H9 (cell line): ENCODE measurements at regions not wholly inside any gene's neighbourhood (a gene's known extent, or its start where the extent isn't known, plus 50 kb on each side); places are given as distances from the start of the nearest gene placed in this dataset.

ENCODE experiments used
- DNase-seq: peaks from one replicate; pipeline ENCODE4 v3.0.0-alpha.2; 2017
- H2AFZ ChIP-seq: one replicate; pipeline ENCODE4 v1.6.1; 2013; ENCODE audit warnings: mild to moderate bottlenecking, low read length, control low read depth, moderate library complexity
- H2AK5ac ChIP-seq: 2 replicates; pipeline ENCODE4 v1.6.1; 2013; ENCODE audit warnings: low read length, control low read depth, mixed read lengths; ENCODE audit not compliant: insufficient read length
- H2BK120ac ChIP-seq: one replicate; pipeline ENCODE4 v1.6.1; 2013; ENCODE audit warnings: low read depth, mild to moderate bottlenecking, low read length, control low read depth, inconsistent platforms; ENCODE audit not compliant: poor library complexity, severe bottlenecking
- H2BK12ac ChIP-seq: 2 replicates; pipeline ENCODE4 v1.6.1; 2013; ENCODE audit warnings: low read length, control low read depth, mixed read lengths, low read depth; ENCODE audit not compliant: insufficient read length
- H2BK15ac ChIP-seq: 2 replicates; pipeline ENCODE4 v1.6.1; 2013; ENCODE audit warnings: low read depth, low read length, control low read depth
- H2BK20ac ChIP-seq: one replicate; pipeline ENCODE4 v1.6.1; 2013; ENCODE audit warnings: low read depth, mild to moderate bottlenecking, low read length, control low read depth, inconsistent platforms; ENCODE audit not compliant: poor library complexity, severe bottlenecking
- H2BK5ac ChIP-seq: 2 replicates; pipeline ENCODE4 v1.6.1; 2013; ENCODE audit warnings: low read length, control low read depth, mixed read lengths; ENCODE audit not compliant: insufficient read length
- H3K14ac ChIP-seq: 2 replicates; pipeline ENCODE4 v1.6.1; 2013; ENCODE audit warnings: low read length, control low read depth; ENCODE audit not compliant: insufficient read depth
- H3K18ac ChIP-seq: 2 replicates; pipeline ENCODE4 v1.6.1; 2013; ENCODE audit warnings: low read depth, mild to moderate bottlenecking, mixed read lengths, low read length, control low read depth; ENCODE audit not compliant: insufficient read length
- H3K23ac ChIP-seq: 2 replicates; pipeline ENCODE4 v1.6.1; 2013; ENCODE audit warnings: low read length, control low read depth, mixed read lengths, low read depth; ENCODE audit not compliant: insufficient read length
- H3K23me2 ChIP-seq: 2 replicates; pipeline ENCODE4 v1.6.1; 2013; ENCODE audit warnings: low read depth, mild to moderate bottlenecking, mixed read lengths, low read length, control low read depth; ENCODE audit not compliant: insufficient read length, poor library complexity, severe bottlenecking
- H3K27ac ChIP-seq: 2 replicates; pipeline ENCODE4 v1.5.1; 2013; ENCODE audit warnings: low read length, control low read depth, mixed read lengths, low read depth; ENCODE audit not compliant: insufficient read length
- H3K27me3 ChIP-seq: 2 replicates; pipeline ENCODE4 v1.6.1; 2013; ENCODE audit warnings: low read length, control low read depth, inconsistent platforms; ENCODE audit not compliant: insufficient read depth
- H3K4ac ChIP-seq: 2 replicates; pipeline ENCODE4 v1.6.1; 2013; ENCODE audit warnings: low read depth, mild to moderate bottlenecking, control low read depth, inconsistent platforms, low read length, moderate library complexity
- H3K4me1 ChIP-seq: 2 replicates; pipeline ENCODE4 v1.6.1; 2013; ENCODE audit warnings: low read length, control low read depth, inconsistent platforms; ENCODE audit not compliant: insufficient read depth
- H3K4me2 ChIP-seq: 2 replicates; pipeline ENCODE4 v1.6.1; 2013; ENCODE audit warnings: low read length, control low read depth, mixed read lengths; ENCODE audit not compliant: insufficient read length, insufficient read depth
- H3K56ac ChIP-seq: 2 replicates; pipeline ENCODE4 v1.6.1; 2013; ENCODE audit warnings: low read depth, mild to moderate bottlenecking, mixed read lengths, low read length, control low read depth; ENCODE audit not compliant: insufficient read length
- H3K79me1 ChIP-seq: 2 replicates; pipeline ENCODE4 v1.6.1; 2013; ENCODE audit warnings: low read depth, mild to moderate bottlenecking, moderate library complexity, low read length, control low read depth, inconsistent platforms; ENCODE audit not compliant: insufficient read depth, poor library complexity, severe bottlenecking
- H3K79me2 ChIP-seq: 2 replicates; pipeline ENCODE4 v1.6.1; 2013; ENCODE audit warnings: low read length, control low read depth, inconsistent platforms; ENCODE audit not compliant: insufficient read depth
- H3K9ac ChIP-seq: 2 replicates; pipeline ENCODE4 v1.6.1; 2013; ENCODE audit warnings: low read length, control low read depth, mixed read lengths; ENCODE audit not compliant: insufficient read length; ENCODE audit errors: extremely low read depth
- H3K9me3 ChIP-seq: one replicate; pipeline ENCODE4 v1.6.1; 2013; ENCODE audit warnings: low read depth, low read length, inconsistent platforms; ENCODE audit not compliant: control insufficient read depth
- H3T11ph ChIP-seq: one replicate; pipeline ENCODE4 v1.6.1; 2013; ENCODE audit warnings: mild to moderate bottlenecking, low read length, control low read depth, inconsistent platforms
- H4K20me1 ChIP-seq: one replicate; pipeline ENCODE4 v1.6.1; 2013; ENCODE audit not compliant: control insufficient read depth, insufficient read length, insufficient read depth
- H4K5ac ChIP-seq: 2 replicates; pipeline ENCODE4 v1.6.1; 2013; ENCODE audit warnings: low read depth, mild to moderate bottlenecking, mixed read lengths, low read length, control low read depth; ENCODE audit not compliant: insufficient read length
- H4K8ac ChIP-seq: replicated peaks from 2 replicates; pipeline ENCODE4 v1.6.1; 2013; ENCODE audit warnings: low read length, control low read depth, mixed read lengths, low read depth; ENCODE audit not compliant: insufficient read length
- H4K91ac ChIP-seq: 2 replicates; pipeline ENCODE4 v1.6.1; 2013; ENCODE audit warnings: low read depth, mild to moderate bottlenecking, moderate library complexity, mixed read lengths, low read length, control low read depth; ENCODE audit not compliant: insufficient read length
- H3K27ac Mint-ChIP-seq, 3 experiments: 2 replicates in 2 of 3; 3 replicates in 1 of 3; pipeline ENCODE4 v1.8.0; 2020 to 2021; ENCODE audit warnings: mixed read lengths in 3 of 3, mild to moderate bottlenecking in 1 of 3, moderate library complexity in 1 of 3
- H3K27me3 Mint-ChIP-seq: 2 replicates; pipeline ENCODE4 v1.8.0; 2021; ENCODE audit warnings: low read depth, mild to moderate bottlenecking, moderate library complexity, mixed read lengths
- H3K36me3 Mint-ChIP-seq, 3 experiments: 2 replicates in 2 of 3; 3 replicates in 1 of 3; pipeline ENCODE4 v1.8.0; 2020 to 2021; ENCODE audit warnings: low read depth in 3 of 3, mixed read lengths in 3 of 3; ENCODE audit not compliant: insufficient read depth in 1 of 3
- H3K4me1 Mint-ChIP-seq, 2 experiments: 2 replicates each; pipeline ENCODE4 v1.8.0; 2020; ENCODE audit warnings: mixed read lengths in 2 of 2
- H3K4me3 Mint-ChIP-seq, 2 experiments: 2 replicates in 1 of 2; 3 replicates in 1 of 2; pipeline ENCODE4 v1.8.0; 2020 to 2021; ENCODE audit warnings: mild to moderate bottlenecking in 2 of 2, mixed read lengths in 2 of 2, moderate library complexity in 1 of 2
- H3K9me3 Mint-ChIP-seq, 2 experiments: 2 replicates in 1 of 2; 3 replicates in 1 of 2; pipeline ENCODE4 v1.8.0; 2020; ENCODE audit warnings: mild to moderate bottlenecking in 2 of 2, mixed read lengths in 2 of 2, moderate library complexity in 1 of 2
- WGBS: extraction: QIAGEN DNeasy Blood & Tissue Kit; methylation state at CpG from one replicate; pipeline ENCODE4 v1.1.7; 2013; ENCODE audit warnings: missing lambda C conversion rate, low lambda C conversion rate, mixed read lengths; ENCODE audit not compliant: insufficient read length; ENCODE audit errors: extremely low coverage; 5-methylcytosine and 5-hydroxymethylcytosine counted together
- TF ChIP-seq, protein P1 (sequence below): fragments of 200-600 bp; sonication (generic); conservative IDR thresholded peaks from 3 replicates; pipeline ENCODE4 v1.8.0; 2021; ENCODE audit warnings: antibody characterized with exemption, mild to moderate bottlenecking

GRCh38 chr12:92404259-92404894 lies 258.7 kb upstream of the BTG1 start:
- Histone ChIP-seq H3K27me3 (no peaks in the 10 kb centered on the region), H4K91ac (no peak overlapping the region), H4K8ac (no peak overlapping the region), H3K79me2 (no peaks in the 10 kb centered on the region), H3K56ac (no peak overlapping the region), H3K9ac (no peak overlapping the region), H3K79me1 (no peaks in the 10 kb centered on the region), H3K27ac (no peak overlapping the region), H3K14ac (no peak overlapping the region), H3K23me2 (no peaks in the 10 kb centered on the region), H3T11ph (no peak overlapping the region), H3K18ac (no peak overlapping the region), H2BK120ac (no peak overlapping the region), H3K9me3 (no peaks in the 10 kb centered on the region), H2BK12ac (no peak overlapping the region), H2BK5ac (no peak overlapping the region), H2AFZ (no peak overlapping the region), H3K4me1 (no peaks in the 10 kb centered on the region), H4K20me1 (no peaks in the 10 kb centered on the region), H2AK5ac (no peak overlapping the region), H2BK20ac (no peak overlapping the region), H2BK15ac (no peak overlapping the region), H3K4me2 (no peak overlapping the region), H3K4ac (no peak overlapping the region), H3K23ac (no peak overlapping the region), H4K5ac (no peak overlapping the region)
- Mint-ChIP-seq H3K4me1 (peaks cover 2 to 4% of the 10 kb centered on the region in 2 experiments; a peak in 3 of 4 replicates), H3K9me3 (peaks cover 9% of the 10 kb centered on the region in 2 experiments; a peak in 4 of 5 replicates), H3K36me3 (peaks cover 0 to 9% (median 0%) of the 10 kb centered on the region in 3 experiments; a peak in 3 of 7 replicates), H3K4me3 (no peak overlapping the region), H3K27ac (no peak overlapping the region), H3K27me3 (peaks cover 3% of the 10 kb centered on the region; the same call in 1 of the 2 replicates)
- WGBS, result no CpG with 5 or more reads among the region's 1 CpG
- TF ChIP-seq, protein P1, sequence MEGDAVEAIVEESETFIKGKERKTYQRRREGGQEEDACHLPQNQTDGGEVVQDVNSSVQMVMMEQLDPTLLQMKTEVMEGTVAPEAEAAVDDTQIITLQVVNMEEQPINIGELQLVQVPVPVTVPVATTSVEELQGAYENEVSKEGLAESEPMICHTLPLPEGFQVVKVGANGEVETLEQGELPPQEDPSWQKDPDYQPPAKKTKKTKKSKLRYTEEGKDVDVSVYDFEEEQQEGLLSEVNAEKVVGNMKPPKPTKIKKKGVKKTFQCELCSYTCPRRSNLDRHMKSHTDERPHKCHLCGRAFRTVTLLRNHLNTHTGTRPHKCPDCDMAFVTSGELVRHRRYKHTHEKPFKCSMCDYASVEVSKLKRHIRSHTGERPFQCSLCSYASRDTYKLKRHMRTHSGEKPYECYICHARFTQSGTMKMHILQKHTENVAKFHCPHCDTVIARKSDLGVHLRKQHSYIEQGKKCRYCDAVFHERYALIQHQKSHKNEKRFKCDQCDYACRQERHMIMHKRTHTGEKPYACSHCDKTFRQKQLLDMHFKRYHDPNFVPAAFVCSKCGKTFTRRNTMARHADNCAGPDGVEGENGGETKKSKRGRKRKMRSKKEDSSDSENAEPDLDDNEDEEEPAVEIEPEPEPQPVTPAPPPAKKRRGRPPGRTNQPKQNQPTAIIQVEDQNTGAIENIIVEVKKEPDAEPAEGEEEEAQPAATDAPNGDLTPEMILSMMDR, result no peak
- no peak for DNase-seq
